GM10266 (cell line): ENCODE measurements at regions not wholly inside any gene's neighbourhood (a gene's known extent, or its start where the extent isn't known, plus 50 kb on each side); places are given as distances from the start of the nearest gene placed in this dataset.
"Not testable (repeated sequence)": the region's sequence is repeated elsewhere in the genome, so short reads cannot be mapped to it uniquely, and the experiment has no call there.

ENCODE experiments used
- DNase-seq: peaks from one replicate; pipeline ENCODE4 v3.0.0; 2012; ENCODE audit errors: extremely low spot score
- TF ChIP-seq, protein P1 (sequence below): IDR thresholded peaks from 2 replicates; pipeline ENCODE4 v1.5.1; 2012; ENCODE audit warnings: mild to moderate bottlenecking, low read depth; ENCODE audit not compliant: control insufficient read depth, insufficient read depth; ENCODE audit errors: missing control alignments

DNA sequence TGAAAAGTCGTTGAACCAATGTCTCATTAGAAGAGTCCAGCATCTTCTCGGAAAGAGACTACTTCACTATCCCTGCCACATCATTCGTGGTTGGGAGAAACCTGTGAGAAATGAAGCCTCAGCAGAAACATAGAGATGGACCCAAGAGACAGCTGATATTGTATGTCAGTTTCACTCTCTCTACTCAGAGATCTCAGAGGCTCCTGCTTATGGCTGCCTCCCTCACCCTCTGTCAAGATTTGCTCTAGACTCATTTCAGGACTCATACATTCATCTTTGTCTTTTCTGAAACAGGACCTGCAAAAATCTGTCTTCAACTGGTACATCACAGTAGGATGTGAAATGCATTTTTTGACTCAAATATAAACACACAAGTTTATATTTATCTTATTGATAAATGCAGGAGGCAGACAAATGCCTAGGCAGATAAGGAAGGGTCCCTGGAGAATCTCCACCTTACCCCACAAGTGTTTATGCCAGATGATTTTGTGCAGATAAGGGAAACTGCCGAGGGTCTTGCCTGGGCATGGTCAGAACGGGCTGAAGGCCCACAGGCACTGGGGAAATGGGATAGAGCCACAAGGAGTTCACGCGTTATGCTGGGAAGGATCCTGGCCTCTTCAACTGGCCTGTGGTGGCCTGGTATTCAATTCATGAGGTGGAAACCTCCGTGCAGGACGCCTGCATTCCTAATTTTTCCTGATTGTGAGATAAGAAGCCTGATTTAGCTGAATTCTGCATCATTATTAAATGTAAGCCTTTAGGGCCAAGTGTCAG, 1834.0 kb upstream of the PCDH20 start:
- DNase-seq: no peak
- TF ChIP-seq, protein P1, sequence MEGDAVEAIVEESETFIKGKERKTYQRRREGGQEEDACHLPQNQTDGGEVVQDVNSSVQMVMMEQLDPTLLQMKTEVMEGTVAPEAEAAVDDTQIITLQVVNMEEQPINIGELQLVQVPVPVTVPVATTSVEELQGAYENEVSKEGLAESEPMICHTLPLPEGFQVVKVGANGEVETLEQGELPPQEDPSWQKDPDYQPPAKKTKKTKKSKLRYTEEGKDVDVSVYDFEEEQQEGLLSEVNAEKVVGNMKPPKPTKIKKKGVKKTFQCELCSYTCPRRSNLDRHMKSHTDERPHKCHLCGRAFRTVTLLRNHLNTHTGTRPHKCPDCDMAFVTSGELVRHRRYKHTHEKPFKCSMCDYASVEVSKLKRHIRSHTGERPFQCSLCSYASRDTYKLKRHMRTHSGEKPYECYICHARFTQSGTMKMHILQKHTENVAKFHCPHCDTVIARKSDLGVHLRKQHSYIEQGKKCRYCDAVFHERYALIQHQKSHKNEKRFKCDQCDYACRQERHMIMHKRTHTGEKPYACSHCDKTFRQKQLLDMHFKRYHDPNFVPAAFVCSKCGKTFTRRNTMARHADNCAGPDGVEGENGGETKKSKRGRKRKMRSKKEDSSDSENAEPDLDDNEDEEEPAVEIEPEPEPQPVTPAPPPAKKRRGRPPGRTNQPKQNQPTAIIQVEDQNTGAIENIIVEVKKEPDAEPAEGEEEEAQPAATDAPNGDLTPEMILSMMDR: no peak

DNA sequence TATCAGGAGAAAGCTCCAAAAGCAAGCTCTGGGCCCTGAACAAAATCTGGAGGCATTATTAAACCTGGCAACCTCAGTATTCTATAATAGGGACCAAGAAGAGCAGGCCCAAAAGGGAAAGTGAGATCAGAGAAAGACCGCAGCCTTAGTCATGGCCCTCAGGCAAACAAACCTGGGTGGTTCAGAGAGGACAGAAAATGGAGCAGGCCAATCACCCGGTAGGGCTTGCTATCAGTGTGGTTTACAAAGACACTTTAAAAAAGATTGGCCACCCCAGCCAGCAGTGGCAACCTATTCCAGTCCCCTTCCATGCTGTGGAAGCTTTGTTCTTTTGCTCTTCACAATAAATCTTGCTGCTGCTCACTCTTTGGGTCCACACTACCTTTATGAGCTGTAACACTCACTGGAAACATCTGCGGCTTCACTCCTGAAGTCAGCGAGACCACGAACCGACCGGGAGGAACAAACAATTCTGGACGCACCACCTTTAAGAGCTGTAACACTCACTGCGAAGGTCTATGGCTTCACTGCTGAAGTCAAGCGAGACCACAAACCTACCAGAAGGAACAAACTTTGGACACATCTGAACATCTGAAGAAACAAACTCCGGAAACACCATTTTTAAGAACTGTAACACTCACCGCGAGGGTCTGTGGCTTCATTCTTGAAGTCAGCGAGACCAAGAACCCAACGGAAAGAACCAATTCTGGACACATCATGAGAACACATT, 1821.2 kb upstream of the PCDH20 start:
- DNase-seq: not testable (repeated sequence)

DNA sequence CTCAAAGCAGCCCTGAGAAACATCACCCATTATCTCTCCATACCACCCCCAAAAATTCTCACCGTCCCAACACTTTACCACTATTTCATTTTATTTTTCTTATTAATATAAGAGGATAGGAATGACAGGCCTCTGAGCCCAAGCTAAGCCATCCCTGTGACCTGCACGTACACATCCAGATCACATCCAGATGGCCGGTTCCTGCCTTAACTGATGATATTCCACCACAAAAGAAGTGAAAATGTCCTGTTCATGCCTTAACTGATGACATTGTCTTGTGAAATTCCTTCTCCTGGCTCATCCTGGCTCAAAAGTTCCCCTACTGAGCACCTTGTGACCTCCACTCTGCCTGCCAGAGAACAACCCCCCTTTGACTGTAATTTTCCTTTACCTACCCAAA, 1802.9 kb upstream of the PCDH20 start:
- DNase-seq: not testable (repeated sequence)

DNA sequence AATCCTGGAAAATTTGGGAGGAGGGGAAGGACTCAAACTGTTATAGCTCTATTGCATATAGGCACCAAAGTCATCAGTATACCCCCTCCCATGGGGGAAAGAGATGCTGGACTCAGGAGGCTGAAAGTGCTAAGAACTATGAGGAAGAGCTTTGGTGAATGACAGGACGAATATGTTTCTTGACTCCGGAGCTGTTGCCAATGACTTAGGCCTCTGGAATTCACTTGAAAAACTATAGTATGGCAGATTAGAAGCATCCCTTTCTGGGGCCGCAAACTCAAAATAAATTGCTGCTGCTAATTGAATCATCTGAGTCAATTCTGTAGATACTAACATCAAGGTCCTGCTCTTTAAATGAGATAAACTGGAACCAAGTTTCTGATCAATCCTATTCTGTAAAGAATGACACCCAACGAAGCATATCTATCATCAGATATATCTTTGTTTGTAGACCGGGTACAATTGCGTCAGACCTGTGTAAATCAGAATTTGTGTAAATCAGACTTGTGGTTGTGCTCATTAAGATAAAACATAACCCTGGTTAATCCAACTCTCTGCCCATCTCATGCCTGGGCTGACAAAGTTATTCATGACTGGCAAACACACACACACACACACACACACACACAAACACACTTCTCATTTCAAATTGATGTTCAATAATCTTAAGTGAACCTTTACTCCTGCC, 1793.8 kb upstream of the PCDH20 start:
- TF ChIP-seq, protein P1: no peak
- no peak for DNase-seq

DNA sequence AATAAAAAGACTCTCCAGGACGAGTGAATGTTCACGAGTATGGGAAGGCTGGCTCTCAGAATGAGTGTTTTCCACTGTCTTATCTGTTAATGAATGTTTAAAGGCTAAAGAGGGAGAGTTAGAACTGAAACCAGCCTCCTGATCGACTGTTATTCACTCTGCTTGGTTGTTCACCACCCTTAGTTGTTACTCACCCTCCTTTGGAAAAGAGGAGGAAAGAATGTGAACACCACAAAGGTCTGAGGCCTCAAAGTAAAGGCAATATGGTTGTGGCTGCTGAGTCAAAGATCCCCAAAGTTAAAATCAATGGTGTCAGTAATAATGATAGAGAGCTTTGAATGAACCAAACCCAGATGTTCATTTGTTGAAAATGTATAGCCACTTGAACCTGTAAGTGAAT, 1793.2 kb upstream of the PCDH20 start:
- TF ChIP-seq, protein P1: no peak
- DNase-seq: no peak

DNA sequence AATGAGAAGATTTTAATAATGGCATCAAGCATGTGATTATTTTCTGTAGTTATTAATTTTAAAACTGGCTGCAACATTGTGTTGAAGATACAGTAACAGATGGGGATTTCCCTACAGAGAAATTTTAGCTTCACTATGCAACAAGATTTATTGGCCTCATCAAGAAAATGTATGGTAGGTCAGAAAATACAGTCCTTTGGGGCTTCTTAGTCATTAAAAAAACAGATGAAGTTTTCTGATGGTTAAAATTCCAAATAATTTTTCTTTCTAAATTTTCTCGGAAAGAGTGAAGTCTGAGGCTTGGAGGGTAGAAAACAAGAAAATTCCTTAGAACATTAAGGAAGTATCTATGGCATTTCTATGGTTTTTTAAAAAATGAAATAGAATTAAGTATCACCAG, 1790.8 kb upstream of the PCDH20 start:
- TF ChIP-seq, protein P1: no peak
- DNase-seq: no peak

DNA sequence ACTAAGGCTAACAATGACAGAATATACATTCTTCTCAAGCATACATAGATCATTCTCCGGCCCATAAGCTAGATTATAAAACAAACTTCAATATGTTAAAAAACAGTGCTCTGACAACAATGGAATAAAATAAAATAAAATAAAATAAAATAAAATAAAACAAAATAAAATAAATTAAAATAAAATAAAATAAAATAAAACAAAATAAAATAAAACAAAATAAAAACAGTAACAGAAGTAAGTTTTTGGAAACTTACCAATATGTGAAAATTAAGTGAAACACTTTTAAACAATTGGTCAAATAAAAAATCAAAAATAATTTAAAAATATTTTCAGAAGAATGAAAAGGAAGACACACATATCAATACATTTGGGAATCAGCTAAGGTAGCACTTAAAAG, 1785.8 kb upstream of the PCDH20 start:
- DNase-seq: no peak
- TF ChIP-seq, protein P1: no peak

DNA sequence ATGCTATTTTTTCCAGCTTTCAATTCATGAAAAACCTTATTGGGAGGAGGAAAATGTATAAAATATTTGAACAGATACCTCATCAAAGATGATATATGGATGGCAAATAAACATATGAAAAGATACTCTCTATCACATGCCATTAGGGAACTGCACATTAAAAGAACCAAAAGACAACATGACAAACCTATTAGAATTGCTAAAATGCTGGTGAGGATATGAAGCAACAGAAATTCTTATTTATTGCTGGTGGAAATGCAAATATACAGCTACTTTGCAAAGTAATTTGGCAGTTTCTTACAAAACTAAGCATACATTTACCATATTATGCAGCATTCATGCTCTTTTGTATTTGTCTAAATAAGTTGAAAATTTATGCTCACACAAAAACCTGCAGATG, 1783.9 kb upstream of the PCDH20 start:
- DNase-seq: no peak
- TF ChIP-seq, protein P1: no peak
